KMS-11 (cell line): ENCODE measurements at regions not wholly inside any gene's neighbourhood (a gene's known extent, or its start where the extent isn't known, plus 50 kb on each side); places are given as distances from the start of the nearest gene placed in this dataset.

Experiments
- H2AFZ ChIP-seq: fragments of 200-600 bp; sonication (generic); 2 replicates; pipeline ENCODE4 v1.6.1; 2016; ENCODE audit warnings: antibody characterized with exemption, mixed run types, low read depth
- H3K27ac ChIP-seq: fragments of 200-600 bp; sonication (generic); 2 replicates; pipeline ENCODE4 v1.6.1; 2016; ENCODE audit warnings: mild to moderate bottlenecking, mixed run types
- H3K27me3 ChIP-seq: fragments of 200-600 bp; sonication (generic); 2 replicates; pipeline ENCODE4 v1.6.1; 2017; ENCODE audit warnings: mild to moderate bottlenecking, low read depth, mixed run types, moderate library complexity; ENCODE audit not compliant: insufficient read depth
- H3K36me3 ChIP-seq: fragments of 200-600 bp; sonication (generic); 2 replicates; pipeline ENCODE4 v1.6.1; 2017; ENCODE audit warnings: mild to moderate bottlenecking, mixed run types; ENCODE audit not compliant: insufficient read depth
- H3K4me1 ChIP-seq: fragments of 200-600 bp; sonication (generic); 2 replicates; pipeline ENCODE4 v1.6.1; 2016; ENCODE audit warnings: mild to moderate bottlenecking, low read depth, mixed run types; ENCODE audit not compliant: poor library complexity, severe bottlenecking
- H3K4me2 ChIP-seq: fragments of 200-600 bp; sonication (generic); 2 replicates; pipeline ENCODE4 v1.7.0; 2016; ENCODE audit warnings: mild to moderate bottlenecking, mixed run types
- H3K4me3 ChIP-seq: fragments of 200-600 bp; sonication (generic); IDR thresholded peaks from 2 replicates; pipeline ENCODE4 v1.6.1; 2017; ENCODE audit warnings: low read depth, low read length, mixed read lengths; ENCODE audit not compliant: insufficient read depth
- H3K79me2 ChIP-seq: fragments of 200-600 bp; sonication (generic); 2 replicates; pipeline ENCODE4 v1.6.1; 2016; ENCODE audit warnings: low read depth, mixed run types; ENCODE audit not compliant: insufficient read depth
- H3K9ac ChIP-seq: fragments of 200-600 bp; sonication (generic); 2 replicates; pipeline ENCODE4 v1.6.1; 2016; ENCODE audit warnings: mild to moderate bottlenecking, mixed run types
- H4K20me1 ChIP-seq: fragments of 200-600 bp; sonication (generic); 2 replicates; pipeline ENCODE4 v1.6.1; 2016; ENCODE audit warnings: mild to moderate bottlenecking, mixed run types; ENCODE audit not compliant: insufficient read depth
- TF ChIP-seq, protein P1 (sequence below): fragments of 200-600 bp; sonication (generic); conservative IDR thresholded peaks from 2 replicates; pipeline ENCODE4 v1.6.1; 2017; ENCODE audit warnings: low read depth, mild to moderate bottlenecking, antibody characterized with exemption, low read length, moderate library complexity, mixed read lengths

- no peaks in the 10 kb centered on the region for H3K27me3 ChIP-seq
- no peak overlapping the region for H3K4me3 ChIP-seq
- H4K20me1 ChIP-seq, result no peaks in the 10 kb centered on the region
- H3K4me1 ChIP-seq, result no peaks in the 10 kb centered on the region
- no peak overlapping the region for H2AFZ ChIP-seq
- H3K36me3 ChIP-seq, result no peaks in the 10 kb centered on the region
- TF ChIP-seq, protein P1, sequence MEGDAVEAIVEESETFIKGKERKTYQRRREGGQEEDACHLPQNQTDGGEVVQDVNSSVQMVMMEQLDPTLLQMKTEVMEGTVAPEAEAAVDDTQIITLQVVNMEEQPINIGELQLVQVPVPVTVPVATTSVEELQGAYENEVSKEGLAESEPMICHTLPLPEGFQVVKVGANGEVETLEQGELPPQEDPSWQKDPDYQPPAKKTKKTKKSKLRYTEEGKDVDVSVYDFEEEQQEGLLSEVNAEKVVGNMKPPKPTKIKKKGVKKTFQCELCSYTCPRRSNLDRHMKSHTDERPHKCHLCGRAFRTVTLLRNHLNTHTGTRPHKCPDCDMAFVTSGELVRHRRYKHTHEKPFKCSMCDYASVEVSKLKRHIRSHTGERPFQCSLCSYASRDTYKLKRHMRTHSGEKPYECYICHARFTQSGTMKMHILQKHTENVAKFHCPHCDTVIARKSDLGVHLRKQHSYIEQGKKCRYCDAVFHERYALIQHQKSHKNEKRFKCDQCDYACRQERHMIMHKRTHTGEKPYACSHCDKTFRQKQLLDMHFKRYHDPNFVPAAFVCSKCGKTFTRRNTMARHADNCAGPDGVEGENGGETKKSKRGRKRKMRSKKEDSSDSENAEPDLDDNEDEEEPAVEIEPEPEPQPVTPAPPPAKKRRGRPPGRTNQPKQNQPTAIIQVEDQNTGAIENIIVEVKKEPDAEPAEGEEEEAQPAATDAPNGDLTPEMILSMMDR, result no peak
- H3K79me2 ChIP-seq, result no peaks in the 10 kb centered on the region
- H3K4me2 ChIP-seq, result no peak overlapping the region
- H3K9ac ChIP-seq, result no peak overlapping the region
- H3K27ac ChIP-seq, result no peak overlapping the region
Observed at GRCh38 chrX:95029571-95029970, 1355.6 kb downstream of the FAM133A start.

GRCh38 chrX:95040104-95040503 lies 1366.1 kb downstream of the FAM133A start:
- H4K20me1 ChIP-seq, result no peaks in the 10 kb centered on the region
- H3K36me3 ChIP-seq, result no peaks in the 10 kb centered on the region
- H2AFZ ChIP-seq, result no peak overlapping the region
- no peaks in the 10 kb centered on the region for H3K27me3 ChIP-seq
- no peak overlapping the region for H3K4me2 ChIP-seq
- no peak overlapping the region for H3K4me3 ChIP-seq
- H3K9ac ChIP-seq, result no peak overlapping the region
- H3K27ac ChIP-seq, result no peak overlapping the region
- no peaks in the 10 kb centered on the region for H3K4me1 ChIP-seq
- TF ChIP-seq, protein P1, result no peak
- no peaks in the 10 kb centered on the region for H3K79me2 ChIP-seq

GRCh38 chrX:95044331-95044730 lies 1370.3 kb downstream of the FAM133A start:
- H3K27me3 ChIP-seq, result no peaks in the 10 kb centered on the region

GRCh38 chrX:95055991-95056390 lies 1382.0 kb downstream of the FAM133A start:
- Histone ChIP-seq H3K27ac (no peak overlapping the region), H3K79me2 (no peaks in the 10 kb centered on the region), H3K36me3 (no peaks in the 10 kb centered on the region), H2AFZ (no peak overlapping the region), H3K4me2 (no peak overlapping the region), H4K20me1 (no peaks in the 10 kb centered on the region), H3K9ac (no peak overlapping the region), H3K27me3 (no peaks in the 10 kb centered on the region), H3K4me3 (no peak overlapping the region), H3K4me1 (no peaks in the 10 kb centered on the region)
- TF ChIP-seq, protein P1, result no peak

More at GRCh38 chrX:95044331-95044730, 1370.3 kb downstream of the FAM133A start:
- TF ChIP-seq, protein P1, result no peak
- no peaks in the 10 kb centered on the region for H3K79me2 ChIP-seq
- no peak overlapping the region for H3K4me2 ChIP-seq
- H3K4me3 ChIP-seq, result no peak overlapping the region
- no peak overlapping the region for H3K27ac ChIP-seq
- no peaks in the 10 kb centered on the region for H3K36me3 ChIP-seq
- H3K4me1 ChIP-seq, result no peaks in the 10 kb centered on the region
- no peak overlapping the region for H3K9ac ChIP-seq
- H2AFZ ChIP-seq, result no peak overlapping the region
- no peaks in the 10 kb centered on the region for H4K20me1 ChIP-seq
